ENCODE measurements at regions not wholly inside any gene's neighbourhood (a gene's known extent, or its start where the extent isn't known, plus 50 kb on each side); places are given as distances from the start of the nearest gene placed in this dataset.

DNA sequence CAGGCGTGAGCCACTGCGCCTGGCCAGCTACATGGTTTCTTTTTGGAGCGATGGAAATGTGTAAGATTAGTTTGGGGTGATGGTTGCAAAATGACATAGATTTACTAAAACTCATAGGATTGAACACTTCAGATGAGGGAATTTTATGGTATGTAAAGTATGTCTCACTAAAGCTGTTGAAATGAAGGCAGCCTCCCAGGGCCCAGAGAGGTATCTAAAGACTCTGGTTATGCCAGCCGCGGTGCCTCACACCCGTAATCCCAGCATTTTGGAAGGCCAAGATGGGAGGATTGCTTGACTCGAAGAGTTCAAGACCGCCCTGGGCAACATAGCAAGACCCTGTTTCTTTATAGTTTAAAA lies 254.9 kb downstream of the PARN start:
- ChIA-PET POLR2A (no interaction called here), CTCF (no interaction called here)
- ATAC-seq: no peak
- Mint-ChIP-seq H3K4me3 (no peak overlapping the region), H3K27me3 (no peaks in the 10 kb centered on the region), H3K27ac (no peak overlapping the region), H3K4me1 (ENCODE audit: low read depth) (no peaks in the 10 kb centered on the region), H3K9me3 (no peaks in the 10 kb centered on the region), H3K36me3 (ENCODE audit: low read depth) (no peaks in the 10 kb centered on the region)
- intact Hi-C loops (cut with micrococcal nuclease): no loop called here
- TF ChIP-seq CTCF (IDR thresholded peaks at IDR 0.05): no peak
- no peak for DNase-seq

GRCh38 chr16:14374451-14375131 lies 255.5 kb downstream of the PARN start:
- ChIA-PET POLR2A (interaction anchor here (0.6 kb wide), 1 partner anchor 14 kb away, joined by 3 read pairs; no protein-coding TSS in a partner anchor), CTCF (no interaction called here)
- ATAC-seq: no peak
- Mint-ChIP-seq H3K4me3 (no peak overlapping the region), H3K36me3 (ENCODE audit: low read depth) (no peaks in the 10 kb centered on the region), H3K27me3 (no peaks in the 10 kb centered on the region), H3K4me1 (ENCODE audit: low read depth) (no peaks in the 10 kb centered on the region), H3K27ac (no peak overlapping the region), H3K9me3 (no peaks in the 10 kb centered on the region)
- DNase-seq: no peak
- no peak for TF ChIP-seq CTCF (IDR thresholded peaks at IDR 0.05)
- intact Hi-C loops (cut with micrococcal nuclease): no loop called here

DNA sequence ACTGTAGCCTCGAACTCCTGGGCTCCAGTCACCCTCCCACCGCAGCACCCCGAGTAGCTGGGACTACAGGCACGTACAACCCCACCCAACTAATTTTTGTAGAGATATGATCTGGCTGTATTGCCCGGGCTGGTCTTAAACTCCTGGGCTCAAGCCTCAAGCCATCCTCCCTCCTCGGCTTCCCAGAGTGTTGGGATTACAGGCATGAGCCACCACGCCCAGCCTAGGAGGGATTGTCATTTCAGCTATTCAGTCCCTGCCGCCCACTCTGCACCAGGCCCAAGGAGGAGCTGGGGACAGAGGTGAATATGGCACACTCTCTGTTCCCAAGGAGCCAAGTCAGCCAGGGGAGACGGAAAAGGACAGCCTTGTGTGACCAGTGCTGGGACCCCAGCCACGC lies 256.2 kb downstream of the PARN start:
- ChIA-PET CTCF (no interaction called here), POLR2A (interaction anchor here (0.6 kb wide), 1 partner anchor 15 kb away, joined by 3 read pairs; no protein-coding TSS in a partner anchor)
- no peak for TF ChIP-seq CTCF (IDR thresholded peaks at IDR 0.05)
- ATAC-seq (no peak), DNase-seq (no peak)
- Mint-ChIP-seq H3K27ac (no peak overlapping the region), H3K9me3 (no peaks in the 10 kb centered on the region), H3K36me3 (ENCODE audit: low read depth) (no peaks in the 10 kb centered on the region), H3K4me1 (ENCODE audit: low read depth) (no peaks in the 10 kb centered on the region), H3K27me3 (no peaks in the 10 kb centered on the region), H3K4me3 (no peak overlapping the region)
- intact Hi-C loops (cut with micrococcal nuclease): no loop called here

GRCh38 chr16:14373406-14373805 lies 256.7 kb downstream of the PARN start:
- ChIA-PET CTCF (no interaction called here), POLR2A (no interaction called here)
- H3K9me3 Mint-ChIP-seq: no peaks in the 10 kb centered on the region
- H3K27me3 Mint-ChIP-seq: no peaks in the 10 kb centered on the region
- no peak for TF ChIP-seq CTCF (IDR thresholded peaks at IDR 0.05)
- H3K4me3 Mint-ChIP-seq: no peak overlapping the region
- H3K36me3 Mint-ChIP-seq (ENCODE audit: low read depth): no peaks in the 10 kb centered on the region
- no peak for DNase-seq
- H3K4me1 Mint-ChIP-seq (ENCODE audit: low read depth): no peaks in the 10 kb centered on the region
- no peak for ATAC-seq
- no peak overlapping the region for H3K27ac Mint-ChIP-seq
- intact Hi-C loops (cut with micrococcal nuclease): no loop called here

DNA sequence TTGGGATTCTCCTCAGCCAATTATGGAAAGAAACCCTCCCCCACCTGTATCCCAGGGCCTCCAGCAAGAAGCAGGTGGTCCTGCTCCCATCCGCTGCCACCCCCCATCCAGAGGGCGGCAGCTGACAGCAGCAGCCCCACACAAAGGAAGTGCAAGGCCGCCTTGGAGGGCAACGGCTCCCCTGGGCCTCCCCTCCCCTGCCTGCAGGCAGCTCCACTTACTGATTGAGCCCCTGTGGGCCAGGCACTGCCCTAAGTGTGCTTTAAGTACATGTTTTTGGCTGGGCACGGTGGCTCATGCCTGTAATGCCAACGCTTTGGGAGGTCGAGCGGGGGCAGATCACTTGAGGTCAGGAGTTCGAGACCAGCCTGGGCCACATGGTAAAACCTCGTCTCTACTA lies 257.6 kb downstream of the PARN start:
- no peaks in the 10 kb centered on the region for H3K9me3 Mint-ChIP-seq
- H3K27ac Mint-ChIP-seq: no peak overlapping the region
- ATAC-seq (no peak), DNase-seq (no peak)
- H3K27me3 Mint-ChIP-seq: no peaks in the 10 kb centered on the region
- no peaks in the 10 kb centered on the region for H3K36me3 Mint-ChIP-seq (ENCODE audit: low read depth)
- no peaks in the 10 kb centered on the region for H3K4me1 Mint-ChIP-seq (ENCODE audit: low read depth)
- no peak overlapping the region for H3K4me3 Mint-ChIP-seq
- no peak for TF ChIP-seq CTCF (IDR thresholded peaks at IDR 0.05)
- CTCF ChIA-PET: no interaction called here
- POLR2A ChIA-PET: interaction anchor here (0.8 kb wide), 1 partner anchor 64 kb away, joined by 3 read pairs; no protein-coding TSS in a partner anchor
- intact Hi-C loops (cut with micrococcal nuclease): no loop called here
